Activated CD4-positive, alpha-beta T cell treated with anti-CD3 and anti-CD28 coated beads, Interleukin-2, amount 50 U/mL, for 1 hour (primary cell): ENCODE measurements at regions not wholly inside any gene's neighbourhood (a gene's known extent, or its start where the extent isn't known, plus 50 kb on each side); places are given as distances from the start of the nearest gene placed in this dataset.
"Not testable (repeated sequence)": the region's sequence is repeated elsewhere in the genome, so short reads cannot be mapped to it uniquely, and the experiment has no call there.

ENCODE experiments used
- DNase-seq: peaks from one replicate; pipeline ENCODE4 v3.0.0-alpha.2; 2020

GRCh38 chr4:164239976-164240375, 514.0 kb upstream of the SMIM31 start:
- DNase-seq: no peak

GRCh38 chr4:164251257-164251656, 502.7 kb upstream of the SMIM31 start:
- no peak for DNase-seq

GRCh38 chr4:164252286-164252685, 501.6 kb upstream of the SMIM31 start:
- no peak for DNase-seq

- no peak for DNase-seq
These were observed 492.1 kb upstream of the SMIM31 start for GRCh38 chr4:164261831-164262230.

GRCh38 chr4:164262508-164262907, 491.4 kb upstream of the SMIM31 start:
- not testable (repeated sequence) for DNase-seq

GRCh38 chr4:164277414-164277813, 476.5 kb upstream of the SMIM31 start:
- not testable (repeated sequence) for DNase-seq

GRCh38 chr4:164287173-164287572, 466.8 kb upstream of the SMIM31 start:
- DNase-seq: no peak

- no peak for DNase-seq
These were observed 465.4 kb upstream of the SMIM31 start for GRCh38 chr4:164288578-164288977.

GRCh38 chr4:164293203-164293602, 460.7 kb upstream of the SMIM31 start:
- no peak for DNase-seq

- no peak for DNase-seq
These were observed 460.2 kb upstream of the SMIM31 start for GRCh38 chr4:164293743-164294142.

GRCh38 chr4:164301430-164301829, 452.5 kb upstream of the SMIM31 start:
- DNase-seq: no peak

- no peak for DNase-seq
These were observed 449.8 kb upstream of the SMIM31 start for GRCh38 chr4:164304101-164304639.

GRCh38 chr4:164304861-164305260, 449.1 kb upstream of the SMIM31 start:
- no peak for DNase-seq

GRCh38 chr4:164307262-164307661, 446.7 kb upstream of the SMIM31 start:
- DNase-seq: no peak

- no peak for DNase-seq
These were observed 441.3 kb upstream of the SMIM31 start for GRCh38 chr4:164312671-164313070.

- DNase-seq: no peak
These were observed 440.1 kb upstream of the SMIM31 start for GRCh38 chr4:164313853-164314252.

GRCh38 chr4:164318350-164318749, 435.6 kb upstream of the SMIM31 start:
- DNase-seq: no peak

GRCh38 chr4:164319688-164320087, 434.2 kb upstream of the SMIM31 start:
- DNase-seq: no peak

GRCh38 chr4:164320847-164321246, 433.1 kb upstream of the SMIM31 start:
- no peak for DNase-seq

- no peak for DNase-seq
These were observed 427.9 kb upstream of the SMIM31 start for GRCh38 chr4:164326056-164326455.

- no peak for DNase-seq
These were observed 416.5 kb upstream of the SMIM31 start for GRCh38 chr4:164337219-164337944.

GRCh38 chr4:164343472-164343976, 410.4 kb upstream of the SMIM31 start:
- no peak for DNase-seq

- DNase-seq: no peak
These were observed 408.2 kb upstream of the SMIM31 start for GRCh38 chr4:164345756-164346155.

- no peak for DNase-seq
These were observed 403.9 kb upstream of the SMIM31 start for GRCh38 chr4:164350061-164350460.

- DNase-seq: not testable (repeated sequence)
These were observed 403.2 kb upstream of the SMIM31 start for GRCh38 chr4:164350716-164351115.
